ENCODE measurements at regions not wholly inside any gene's neighbourhood (a gene's known extent, or its start where the extent isn't known, plus 50 kb on each side); places are given as distances from the start of the nearest gene placed in this dataset.
"Not testable (repeated sequence)": the region's sequence is repeated elsewhere in the genome, so short reads cannot be mapped to it uniquely, and the experiment has no call there.

DNA sequence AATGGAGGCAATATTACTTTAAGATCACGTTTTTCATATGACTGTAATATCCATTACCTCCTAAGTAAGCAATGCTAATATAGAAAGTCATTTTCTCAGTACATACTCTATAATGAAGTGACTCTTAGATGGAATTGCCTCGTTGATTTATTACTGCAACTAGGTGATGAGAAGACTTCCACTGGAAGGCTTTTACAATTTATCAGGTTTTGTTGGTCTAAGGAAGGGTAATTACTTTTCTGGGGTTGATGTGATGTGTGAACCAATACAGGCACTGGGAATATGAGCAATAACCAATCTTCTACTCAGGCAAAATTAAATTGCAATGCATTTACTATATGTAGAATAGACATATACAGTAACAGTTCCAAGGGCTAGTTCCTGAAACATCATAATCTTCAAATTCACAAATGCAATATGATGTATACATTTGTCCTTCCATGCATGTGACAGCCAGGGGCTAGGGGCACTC, 635.0 kb downstream of the QKI start:
- DNase-seq: no peak
- no peak for TF ChIP-seq CTCF (IDR thresholded peaks at IDR 0.05; ENCODE audit: low read depth, low read length, missing control alignments)
- in situ Hi-C loops (cut with HindIII; ENCODE audit: low pct_ligation_motif_present, low sequenced_read_pairs): no loop called here
- H3K27ac ChIP-seq: no peak overlapping the region
- H3K27me3 ChIP-seq (replicated peaks): no peaks in the 10 kb centered on the region
- no peaks in the 10 kb centered on the region for H3K36me3 ChIP-seq (replicated peaks)
- no peak overlapping the region for H3K4me3 ChIP-seq (ENCODE audit: low read depth, low read length)

DNA sequence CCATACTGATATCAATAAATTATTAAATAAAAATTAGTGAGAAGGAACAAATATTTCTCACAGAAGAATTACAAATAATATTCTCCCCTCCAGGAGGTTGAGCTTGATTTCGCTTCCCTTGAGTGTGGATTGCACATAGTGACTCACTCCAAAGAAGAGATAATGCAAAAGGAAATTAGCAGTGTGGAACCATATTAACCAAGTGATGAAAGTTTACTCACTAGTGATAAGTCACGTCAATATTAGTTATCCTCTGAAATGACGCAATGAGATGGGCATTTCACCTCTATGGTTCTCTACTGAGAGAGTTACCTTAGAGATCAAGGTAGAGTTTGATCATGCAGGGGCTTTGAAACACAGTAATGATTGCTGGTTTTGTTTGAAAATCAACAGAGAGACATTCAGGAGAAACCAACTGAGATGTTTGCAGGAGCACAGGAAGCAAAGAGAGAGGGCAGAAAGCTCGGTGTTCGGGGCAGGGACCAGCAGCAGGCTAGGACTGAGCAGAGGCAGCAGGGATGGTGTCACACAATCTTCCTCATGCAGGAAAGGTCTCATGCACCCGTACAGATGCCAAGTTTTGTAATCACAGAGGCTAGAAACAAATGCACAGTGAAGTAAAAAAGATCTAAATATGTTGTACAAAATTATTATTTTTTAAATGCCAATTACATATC, 634.5 kb downstream of the QKI start:
- in situ Hi-C loops (cut with HindIII; ENCODE audit: low pct_ligation_motif_present, low sequenced_read_pairs): no loop called here
- TF ChIP-seq CTCF (IDR thresholded peaks at IDR 0.05; ENCODE audit: low read depth, low read length, missing control alignments): no peak
- no peak for DNase-seq
- Histone ChIP-seq H3K4me3 (ENCODE audit: low read depth, low read length) (no peak overlapping the region), H3K27me3 (replicated peaks) (no peaks in the 10 kb centered on the region), H3K36me3 (replicated peaks) (no peaks in the 10 kb centered on the region), H3K27ac (no peak overlapping the region)

GRCh38 chr6:164045082-164045481, 630.6 kb downstream of the QKI start:
- in situ Hi-C loops (cut with HindIII; ENCODE audit: low pct_ligation_motif_present, low sequenced_read_pairs): no loop called here
- DNase-seq: no peak
- H3K27me3 ChIP-seq (replicated peaks): no peaks in the 10 kb centered on the region
- no peak overlapping the region for H3K27ac ChIP-seq
- no peaks in the 10 kb centered on the region for H3K36me3 ChIP-seq (replicated peaks)
- H3K4me3 ChIP-seq (ENCODE audit: low read depth, low read length): no peak overlapping the region
- no peak for TF ChIP-seq CTCF (IDR thresholded peaks at IDR 0.05; ENCODE audit: low read depth, low read length, missing control alignments)

DNA sequence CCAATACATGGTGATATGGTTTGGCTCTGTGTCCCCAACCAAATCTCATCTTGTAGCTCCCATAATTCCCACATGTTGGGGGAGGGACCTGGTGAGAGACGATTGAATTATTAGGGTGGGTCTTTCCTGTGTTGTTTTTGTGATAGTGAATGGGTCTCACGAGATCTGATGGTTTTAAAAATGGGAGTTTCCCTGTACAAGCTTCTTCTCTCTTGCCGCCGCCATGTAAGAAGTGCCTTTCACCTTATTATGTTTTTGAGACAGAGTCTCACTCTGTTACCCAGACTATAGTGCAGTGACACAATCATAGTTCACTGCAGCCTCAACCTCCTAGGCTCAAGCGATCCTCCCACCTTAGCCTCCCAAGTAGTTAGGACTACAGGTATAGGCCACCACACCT, 629.1 kb downstream of the QKI start:
- H3K27ac ChIP-seq; DNase-seq; H3K4me3 ChIP-seq (ENCODE audit: low read depth, low read length); in situ Hi-C loops (cut with HindIII; ENCODE audit: low pct_ligation_motif_present, low sequenced_read_pairs); H3K36me3 ChIP-seq (replicated peaks); H3K27me3 ChIP-seq (replicated peaks): not testable (repeated sequence)

DNA sequence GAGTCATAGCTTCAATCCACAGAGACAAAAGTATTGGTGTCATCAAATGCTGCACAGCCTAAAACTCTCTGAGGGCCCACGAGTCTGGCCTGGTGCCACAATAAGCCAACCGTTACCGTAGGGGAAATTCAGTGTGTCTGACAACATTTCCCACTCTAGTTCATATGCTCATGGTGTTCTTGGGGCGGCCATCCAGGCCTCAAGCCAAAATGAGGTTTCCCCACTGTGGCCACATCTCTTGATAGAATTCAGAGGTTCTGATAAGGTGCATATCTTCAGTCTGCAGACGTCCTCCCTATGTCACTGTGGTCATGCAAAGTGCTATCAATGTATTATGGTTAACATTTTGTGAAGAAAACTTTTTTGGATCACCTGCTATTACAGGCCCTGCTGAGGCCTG, 627.7 kb downstream of the QKI start:
- in situ Hi-C loops (cut with HindIII; ENCODE audit: low pct_ligation_motif_present, low sequenced_read_pairs): no loop called here
- no peak for DNase-seq
- no peak for TF ChIP-seq CTCF (IDR thresholded peaks at IDR 0.05; ENCODE audit: low read depth, low read length, missing control alignments)
- no peaks in the 10 kb centered on the region for H3K27me3 ChIP-seq (replicated peaks)
- no peak overlapping the region for H3K4me3 ChIP-seq (ENCODE audit: low read depth, low read length)
- H3K36me3 ChIP-seq (replicated peaks): no peaks in the 10 kb centered on the region
- H3K27ac ChIP-seq: no peak overlapping the region

DNA sequence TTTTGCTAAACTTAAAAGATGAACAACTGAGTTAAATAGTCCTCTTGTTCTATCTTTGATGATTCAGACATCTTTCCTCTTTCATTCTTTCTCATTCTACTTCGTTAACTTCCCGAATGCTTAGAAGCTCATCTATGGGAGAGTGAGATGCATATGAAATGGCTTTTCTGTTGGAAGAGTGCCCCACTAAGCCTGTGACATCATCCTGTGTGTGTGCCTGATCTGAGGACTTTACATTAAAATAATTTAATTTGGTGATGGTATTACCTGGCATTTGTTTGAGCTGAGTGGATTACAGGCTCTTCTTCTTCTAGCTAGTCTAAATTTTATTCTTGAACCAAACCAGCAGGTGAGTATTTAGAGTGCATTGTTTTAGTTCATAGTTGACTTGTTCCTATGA, 626.5 kb downstream of the QKI start:
- Histone ChIP-seq H3K27ac (no peak overlapping the region), H3K36me3 (replicated peaks) (no peaks in the 10 kb centered on the region), H3K4me3 (ENCODE audit: low read depth, low read length) (no peak overlapping the region), H3K27me3 (replicated peaks) (no peaks in the 10 kb centered on the region)
- DNase-seq: no peak
- no peak for TF ChIP-seq CTCF (IDR thresholded peaks at IDR 0.05; ENCODE audit: low read depth, low read length, missing control alignments)
- in situ Hi-C loops (cut with HindIII; ENCODE audit: low pct_ligation_motif_present, low sequenced_read_pairs): no loop called here

All from brain microvascular endothelial cell (primary cell).